ENCODE measurements at regions not wholly inside any gene's neighbourhood (a gene's known extent, or its start where the extent isn't known, plus 50 kb on each side); places are given as distances from the start of the nearest gene placed in this dataset.

DNA sequence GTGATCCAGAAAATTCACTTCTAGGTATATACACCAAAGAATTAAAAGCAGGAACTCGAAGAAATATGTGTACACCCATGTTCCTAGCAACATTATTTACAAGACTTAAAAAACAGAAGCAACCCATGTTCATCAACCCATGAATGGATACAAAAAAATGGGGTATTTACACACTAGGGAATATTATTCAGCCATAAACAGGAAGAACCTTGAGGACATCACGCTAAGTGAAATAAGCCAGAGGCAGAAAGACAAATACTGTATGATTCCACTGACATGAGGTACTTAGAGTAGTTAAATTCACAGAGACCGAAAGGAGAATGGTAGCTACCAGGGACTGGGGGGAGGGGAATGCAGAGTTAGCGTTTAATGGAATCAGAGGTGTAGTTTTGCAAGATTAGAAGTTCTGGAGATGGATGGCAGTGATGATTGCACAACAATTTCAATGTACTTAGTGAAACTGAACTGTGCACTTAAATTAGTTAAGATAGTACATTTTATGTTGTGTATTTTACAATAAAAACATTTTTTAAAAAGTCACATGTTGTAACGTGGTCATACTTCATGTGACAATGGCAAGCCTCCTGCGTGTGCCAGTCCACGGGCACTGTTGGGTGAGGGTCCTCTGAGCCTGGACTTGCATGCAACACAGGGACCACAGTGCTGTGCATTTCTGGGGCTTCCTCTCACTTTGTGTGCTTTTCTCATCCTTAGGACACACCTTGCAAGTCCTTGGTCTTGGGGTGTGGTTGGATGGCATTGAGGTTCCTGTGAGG lies 206.1 kb upstream of the HDAC4 start:
- no peak overlapping the region for H3K4me3 ChIP-seq (ENCODE audit: control insufficient read depth, low read depth, low read length)
- no peak for DNase-seq (ENCODE audit: low read depth)
- TF ChIP-seq, protein P1, sequence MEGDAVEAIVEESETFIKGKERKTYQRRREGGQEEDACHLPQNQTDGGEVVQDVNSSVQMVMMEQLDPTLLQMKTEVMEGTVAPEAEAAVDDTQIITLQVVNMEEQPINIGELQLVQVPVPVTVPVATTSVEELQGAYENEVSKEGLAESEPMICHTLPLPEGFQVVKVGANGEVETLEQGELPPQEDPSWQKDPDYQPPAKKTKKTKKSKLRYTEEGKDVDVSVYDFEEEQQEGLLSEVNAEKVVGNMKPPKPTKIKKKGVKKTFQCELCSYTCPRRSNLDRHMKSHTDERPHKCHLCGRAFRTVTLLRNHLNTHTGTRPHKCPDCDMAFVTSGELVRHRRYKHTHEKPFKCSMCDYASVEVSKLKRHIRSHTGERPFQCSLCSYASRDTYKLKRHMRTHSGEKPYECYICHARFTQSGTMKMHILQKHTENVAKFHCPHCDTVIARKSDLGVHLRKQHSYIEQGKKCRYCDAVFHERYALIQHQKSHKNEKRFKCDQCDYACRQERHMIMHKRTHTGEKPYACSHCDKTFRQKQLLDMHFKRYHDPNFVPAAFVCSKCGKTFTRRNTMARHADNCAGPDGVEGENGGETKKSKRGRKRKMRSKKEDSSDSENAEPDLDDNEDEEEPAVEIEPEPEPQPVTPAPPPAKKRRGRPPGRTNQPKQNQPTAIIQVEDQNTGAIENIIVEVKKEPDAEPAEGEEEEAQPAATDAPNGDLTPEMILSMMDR (conservative IDR thresholded peaks at IDR 0.05; ENCODE audit: control insufficient read depth, insufficient read depth, low read depth, low read length): no peak

DNA sequence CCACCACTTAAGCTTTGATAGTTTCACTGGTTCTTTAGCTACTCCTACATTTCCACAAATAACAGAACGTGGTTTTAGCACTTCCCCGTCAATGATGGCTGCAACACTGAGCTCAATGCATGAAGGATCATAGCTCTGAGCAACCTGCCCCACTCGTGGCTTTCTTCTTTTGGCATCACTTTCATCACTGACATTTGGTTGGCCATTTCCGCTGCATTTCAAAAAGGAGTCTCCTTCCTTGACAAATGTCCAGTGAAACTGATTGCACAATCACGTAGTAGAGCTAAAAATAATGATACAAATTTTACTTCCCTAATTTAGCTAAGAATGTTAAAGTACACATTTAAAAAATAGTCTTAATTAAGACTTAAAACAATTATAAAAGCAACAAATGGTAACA lies 205.2 kb upstream of the HDAC4 start:
- DNase-seq (ENCODE audit: low read depth): no peak
- H3K4me3 ChIP-seq (ENCODE audit: control insufficient read depth, low read depth, low read length): no peak overlapping the region
- TF ChIP-seq, protein P1 (conservative IDR thresholded peaks at IDR 0.05; ENCODE audit: control insufficient read depth, insufficient read depth, low read depth, low read length): no peak

DNA sequence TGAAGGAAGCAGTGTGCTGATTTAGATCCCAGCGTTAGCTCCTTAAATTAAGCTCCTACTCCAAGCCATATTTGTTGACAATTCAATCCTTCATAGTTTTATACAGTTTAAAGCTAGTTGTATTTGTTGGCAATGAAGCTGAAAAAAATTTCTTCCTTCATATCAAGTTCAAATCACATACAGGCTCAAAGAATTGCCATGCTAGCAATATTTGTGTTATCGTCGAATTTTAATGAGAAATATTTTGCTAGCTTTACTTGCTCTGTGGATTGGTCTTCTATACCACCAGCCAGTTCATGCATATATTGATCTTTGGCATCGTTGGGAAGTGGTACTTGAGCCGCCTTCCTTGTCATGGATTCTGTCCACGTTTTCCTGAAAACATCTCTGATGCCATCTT lies 204.6 kb upstream of the HDAC4 start:
- TF ChIP-seq, protein P1 (conservative IDR thresholded peaks at IDR 0.05; ENCODE audit: control insufficient read depth, insufficient read depth, low read depth, low read length): no peak
- no peak overlapping the region for H3K4me3 ChIP-seq (ENCODE audit: control insufficient read depth, low read depth, low read length)
- DNase-seq (ENCODE audit: low read depth): no peak

DNA sequence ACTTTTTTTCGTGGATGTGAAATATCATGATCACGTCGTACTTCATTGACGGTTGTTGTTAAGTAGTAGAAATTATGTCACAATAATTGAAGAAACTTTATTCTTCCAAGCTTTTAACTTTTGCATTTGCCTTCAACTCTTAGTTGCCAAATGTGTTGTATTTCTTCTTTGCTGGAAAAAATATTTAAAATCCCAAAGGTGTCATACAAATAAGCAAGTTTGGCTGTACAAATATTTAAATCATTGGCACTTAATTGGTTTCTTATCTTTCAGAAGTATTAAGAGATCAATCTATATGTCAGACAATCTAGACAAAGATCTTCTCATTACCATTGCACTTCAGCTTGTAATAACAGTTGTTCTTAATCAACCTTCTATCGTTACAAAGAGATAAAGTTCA lies 204.0 kb upstream of the HDAC4 start:
- no peak overlapping the region for H3K4me3 ChIP-seq (ENCODE audit: control insufficient read depth, low read depth, low read length)
- no peak for DNase-seq (ENCODE audit: low read depth)
- TF ChIP-seq, protein P1 (conservative IDR thresholded peaks at IDR 0.05; ENCODE audit: control insufficient read depth, insufficient read depth, low read depth, low read length): no peak

DNA sequence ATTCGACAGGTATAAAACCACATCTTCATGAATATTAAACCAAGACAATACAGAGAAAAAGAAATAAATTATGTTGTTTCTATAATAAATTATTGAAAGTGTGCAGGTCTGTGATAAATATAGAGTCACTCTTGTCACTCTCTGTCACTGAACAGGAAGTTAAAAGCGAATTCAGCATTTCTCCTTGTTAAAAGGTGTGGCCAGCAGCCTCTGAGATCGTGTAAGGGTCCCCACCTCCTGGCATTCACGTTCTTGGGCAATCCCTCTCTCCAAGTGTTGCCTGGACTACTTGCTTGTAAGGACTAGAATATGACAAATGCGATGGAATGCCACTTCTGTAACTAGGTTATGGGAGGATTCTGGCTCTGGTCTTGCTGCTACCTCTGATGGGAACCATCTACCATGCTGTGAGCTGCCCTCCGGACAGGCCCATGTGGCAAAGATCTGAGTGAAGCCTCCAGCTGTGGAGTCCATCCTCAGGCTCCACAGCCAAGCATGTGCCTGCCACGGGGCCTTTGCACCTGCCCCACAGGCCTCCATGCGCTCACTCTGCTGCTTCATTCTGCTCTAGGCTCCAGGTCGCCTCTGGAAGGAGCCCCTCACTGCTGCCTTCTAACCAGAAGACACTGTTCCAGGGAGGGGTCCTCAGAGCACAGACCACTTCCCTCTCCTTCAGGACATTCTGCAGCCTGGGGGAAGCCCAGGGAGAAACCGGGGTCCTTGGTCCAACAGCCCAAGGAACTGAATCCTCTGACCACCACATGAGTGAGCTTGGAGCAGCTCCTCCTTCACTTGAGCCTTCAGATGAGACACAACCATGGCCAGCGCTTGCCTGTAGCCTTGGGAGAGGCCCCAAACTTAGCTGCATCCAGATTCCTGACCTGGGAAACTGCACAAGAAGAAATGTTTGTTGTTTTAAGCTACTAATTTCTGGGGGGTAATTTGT lies 202.9 kb upstream of the HDAC4 start:
- TF ChIP-seq, protein P1 (conservative IDR thresholded peaks at IDR 0.05; ENCODE audit: control insufficient read depth, insufficient read depth, low read depth, low read length): no peak
- DNase-seq (ENCODE audit: low read depth): no peak
- H3K4me3 ChIP-seq (ENCODE audit: control insufficient read depth, low read depth, low read length): no peak overlapping the region

DNA sequence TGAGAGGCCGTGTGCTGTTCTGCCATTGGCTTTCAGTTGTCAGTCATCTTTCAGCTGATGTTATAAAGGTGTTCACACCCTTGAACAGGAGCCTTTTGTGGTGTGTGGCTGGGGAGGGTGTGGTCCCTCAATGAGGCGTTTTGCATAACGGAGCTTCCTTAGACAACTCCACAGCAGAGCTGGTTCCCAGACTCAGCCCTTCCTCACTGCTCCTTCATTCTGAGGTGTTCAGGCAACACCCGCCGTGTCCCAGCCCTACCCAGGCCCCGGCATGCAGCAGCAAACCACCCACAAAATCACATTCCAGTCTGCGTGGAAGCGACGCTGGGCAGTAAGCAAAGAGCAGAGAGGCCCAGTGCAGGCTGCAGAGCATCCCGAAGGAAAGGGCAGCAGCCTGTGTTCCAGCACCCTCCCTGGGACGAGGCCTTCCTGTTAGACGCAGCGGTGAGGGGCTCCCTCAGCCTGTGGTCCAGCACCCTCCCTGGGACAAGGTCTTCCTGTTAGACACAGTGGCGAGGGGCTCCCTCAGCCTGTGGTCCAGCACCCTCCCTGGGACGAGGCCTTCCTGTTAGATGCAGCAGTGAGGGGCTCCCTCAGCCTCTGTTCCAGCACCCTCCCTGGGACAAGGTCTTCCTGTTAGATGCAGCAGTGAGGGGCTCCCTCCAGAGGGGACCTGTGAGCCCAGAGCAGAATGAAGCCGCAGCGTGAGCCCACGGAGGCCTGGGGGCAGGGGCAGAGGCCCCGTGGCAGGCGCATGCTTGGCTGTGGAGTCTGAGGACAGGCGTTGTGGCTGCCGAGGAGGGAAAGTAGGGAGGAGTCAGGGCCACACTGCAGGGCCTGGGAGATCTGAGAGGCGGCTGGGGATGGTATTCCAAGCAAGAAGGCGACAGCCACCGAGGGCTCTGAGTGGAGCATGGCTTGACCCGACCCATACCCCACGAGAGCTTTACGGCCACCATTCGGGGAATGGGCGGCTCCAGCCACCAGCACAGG lies 201.8 kb upstream of the HDAC4 start:
- DNase-seq (ENCODE audit: low read depth): no peak
- TF ChIP-seq, protein P1 (conservative IDR thresholded peaks at IDR 0.05; ENCODE audit: control insufficient read depth, insufficient read depth, low read depth, low read length): no peak
- no peak overlapping the region for H3K4me3 ChIP-seq (ENCODE audit: control insufficient read depth, low read depth, low read length)
